ENCODE measurements at regions not wholly inside any gene's neighbourhood (a gene's known extent, or its start where the extent isn't known, plus 50 kb on each side); places are given as distances from the start of the nearest gene placed in this dataset.
"Not testable (repeated sequence)": the region's sequence is repeated elsewhere in the genome, so short reads cannot be mapped to it uniquely, and the experiment has no call there.

DNA sequence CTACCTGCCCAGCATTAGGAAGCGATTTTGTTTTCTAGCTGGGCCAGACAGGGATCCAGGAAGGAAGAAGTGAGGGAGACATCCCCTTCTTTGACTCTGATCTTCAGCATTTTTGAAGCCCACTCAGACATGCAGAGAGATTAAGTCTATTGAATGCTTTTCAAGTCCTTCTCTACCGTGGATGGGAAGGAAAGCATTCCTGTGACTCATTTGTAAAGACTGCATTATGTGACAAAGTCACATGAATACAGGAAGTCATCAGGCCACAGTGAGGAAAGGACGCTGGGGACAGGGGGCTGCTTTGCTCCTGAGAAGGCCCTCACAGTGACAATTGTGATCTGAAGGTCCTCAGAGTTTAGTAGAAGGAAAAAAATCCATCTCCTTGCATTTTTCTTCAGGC lies 67.4 kb upstream of the GBA3 start:
- no peak for DNase-seq (ENCODE audit: low spot score)

DNA sequence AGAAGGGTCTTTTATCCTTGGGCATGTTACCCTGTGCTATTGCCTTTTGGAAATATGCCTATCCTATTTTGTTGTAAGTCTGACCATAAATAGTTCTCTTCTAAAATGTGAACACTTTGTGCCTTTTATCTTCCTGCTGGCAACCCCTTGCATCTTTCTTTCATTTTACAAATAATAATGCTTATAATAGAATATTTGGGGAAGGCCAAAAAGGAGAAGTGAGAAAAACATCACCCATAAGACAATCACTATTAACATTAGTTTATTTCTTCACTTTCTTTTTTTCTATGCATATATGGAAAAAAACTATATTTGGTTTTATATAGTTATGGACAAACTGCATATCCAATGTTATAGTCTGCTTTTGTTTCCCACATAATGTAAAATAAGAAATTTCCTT lies 64.9 kb upstream of the GBA3 start:
- in situ Hi-C loops (cut with HindIII; ENCODE audit: low sequenced_read_pairs); DNase-seq (ENCODE audit: low spot score): not testable (repeated sequence)

More for the DNA sequence above, 67.4 kb upstream of the GBA3 start:
- in situ Hi-C loops (cut with HindIII; ENCODE audit: low sequenced_read_pairs), result no loop called here

GRCh38 chr4:22630161-22630975 lies 62.4 kb upstream of the GBA3 start:
- in situ Hi-C loops (cut with HindIII; ENCODE audit: low sequenced_read_pairs); DNase-seq (ENCODE audit: low spot score): not testable (repeated sequence)

- DNase-seq (ENCODE audit: low spot score); in situ Hi-C loops (cut with HindIII; ENCODE audit: low sequenced_read_pairs): not testable (repeated sequence)
Observed at GRCh38 chr4:22631167-22631566, 61.6 kb upstream of the GBA3 start.

DNA sequence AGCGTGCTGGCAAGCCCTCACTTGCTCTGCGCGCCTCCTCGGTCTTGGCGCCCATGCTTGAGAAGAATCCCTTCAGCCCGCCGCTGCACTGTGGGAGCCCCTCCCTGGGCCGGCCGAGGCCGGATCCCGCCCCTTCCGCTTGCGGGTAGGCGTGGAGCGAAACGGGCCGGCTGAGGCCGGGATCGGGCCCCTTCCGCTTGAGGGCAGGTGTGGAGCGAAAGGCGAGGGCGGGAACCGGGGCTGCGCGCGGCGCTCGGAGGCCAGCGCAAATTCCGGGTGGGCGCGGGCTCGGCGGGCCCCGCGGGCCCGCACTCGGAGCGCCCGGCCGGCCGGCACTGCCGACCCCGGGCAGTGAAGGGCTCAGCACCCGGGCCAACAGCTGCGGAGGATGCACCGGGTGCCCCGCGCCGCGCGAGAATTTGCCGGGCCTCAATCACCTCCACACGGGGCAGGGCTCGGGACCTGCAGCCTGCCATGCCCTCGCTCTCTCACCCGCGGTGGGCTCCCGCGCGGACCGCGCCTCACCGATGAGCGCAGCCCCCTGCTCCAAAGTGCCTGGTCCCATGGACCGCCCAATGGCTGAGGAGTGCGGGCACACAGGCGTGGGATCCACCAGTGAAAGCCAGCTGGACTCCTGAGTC lies 58.1 kb upstream of the GBA3 start:
- DNase-seq (ENCODE audit: low spot score), result no peak
- in situ Hi-C loops (cut with HindIII; ENCODE audit: low sequenced_read_pairs), result no loop called here

- in situ Hi-C loops (cut with HindIII; ENCODE audit: low sequenced_read_pairs); DNase-seq (ENCODE audit: low spot score): not testable (repeated sequence)
Observed at GRCh38 chr4:22635182-22635549, 57.6 kb upstream of the GBA3 start.

- in situ Hi-C loops (cut with HindIII; ENCODE audit: low sequenced_read_pairs), result no loop called here
- no peak for DNase-seq (ENCODE audit: low spot score)
Observed at GRCh38 chr4:22635692-22636091, 57.0 kb upstream of the GBA3 start.

DNA sequence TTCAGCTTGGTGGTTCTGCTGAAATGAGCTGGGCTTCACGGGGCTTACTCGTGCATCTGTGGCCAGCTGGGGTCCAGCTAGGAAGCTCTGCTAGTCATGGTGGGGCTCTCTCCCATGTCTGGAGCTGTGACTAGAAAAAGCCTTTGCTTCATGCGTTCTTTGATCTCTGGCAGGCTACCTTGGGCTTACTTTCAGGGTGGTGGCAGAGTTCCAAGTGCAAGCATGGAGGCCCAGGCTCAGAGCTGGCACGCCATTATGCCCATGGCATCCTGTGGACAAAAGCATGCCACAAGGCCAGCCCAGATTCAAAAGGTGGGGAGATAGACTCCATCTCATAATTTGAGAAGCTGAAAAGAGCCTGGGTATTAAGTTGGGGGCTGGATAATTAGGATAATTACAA lies 55.4 kb upstream of the GBA3 start:
- DNase-seq (ENCODE audit: low spot score), result no peak

More for the DNA sequence above, 55.4 kb upstream of the GBA3 start:
- in situ Hi-C loops (cut with HindIII; ENCODE audit: low sequenced_read_pairs), result no loop called here
